ENCODE measurements at regions not wholly inside any gene's neighbourhood (a gene's known extent, or its start where the extent isn't known, plus 50 kb on each side); places are given as distances from the start of the nearest gene placed in this dataset.
A peak's percentile ranks its signal among the peaks of the same experiment; 100 is the strongest.

GRCh38 chr6:26300043-26300331, 65.0 kb upstream of the BTN3A2 start:
- Histone ChIP-seq H3K36me3 (ENCODE audit: control insufficient read depth, insufficient read depth, low read length) (no peaks in the 10 kb centered on the region), H3K4me1 (ENCODE audit: control insufficient read depth, insufficient read depth, low read length) (0 out of 2 replicates have a peak, but pooled peaks cover 8% of the 10 kb centered on the region), H3K27me3 (ENCODE audit: control insufficient read depth, insufficient read depth, low read length) (no peaks in the 10 kb centered on the region), H3K4me3 (ENCODE audit: low read depth in 2 of 2, low read length in 2 of 2) (peak overlapping the region in 1 of 2 experiments; percentile 35; a peak in 2 of 4 replicates), H3K9me3 (ENCODE audit: control insufficient read depth, insufficient read depth, low read depth, low read length) (no peaks in the 10 kb centered on the region; the same call in 1 of the 2 replicates), H3K27ac (ENCODE audit: low read length) (peak overlapping the region; percentile 35; the same call in 1 of the 2 replicates)
- ATAC-seq: no peak
- DNase-seq (ENCODE audit: low read depth, low spot score): no peak
- TF ChIP-seq POLR2AphosphoS5 (IDR thresholded peaks at IDR 0.05; ENCODE audit: low read depth, low read length) (no peak), REST (IDR thresholded peaks at IDR 0.05; ENCODE audit: insufficient read depth in 1 of 2, low read depth in 2 of 2, low read length in 1 of 2) (no peak), CTCF (IDR thresholded peaks at IDR 0.05) (no peak), SIN3A (IDR thresholded peaks at IDR 0.05; ENCODE audit: borderline replicate concordance, insufficient read depth, low read depth, low read length) (no peak), TCF7L2 (IDR thresholded peaks at IDR 0.05; ENCODE audit: low read depth, low read length) (no peak)
- in situ Hi-C loops (cut with HindIII; ENCODE audit: low pct_unique_long_range_greater_than_20kb, low sequenced_read_pairs): no loop called here
- intact Hi-C loops (cut with micrococcal nuclease; ENCODE audit: unreplicated experiment): no loop called here
- BruUV-seq (replicated peaks): no TSS peak
- ChIA-PET CTCF (no interaction called here), POLR2A (no interaction called here)

GRCh38 chr6:26300359-26300758, 64.6 kb upstream of the BTN3A2 start:
- in situ Hi-C loops (cut with HindIII; ENCODE audit: low pct_unique_long_range_greater_than_20kb, low sequenced_read_pairs) (no loop called here), intact Hi-C loops (cut with micrococcal nuclease; ENCODE audit: unreplicated experiment) (no loop called here)
- no peak for TF ChIP-seq CTCF (IDR thresholded peaks at IDR 0.05)
- TF ChIP-seq REST (IDR thresholded peaks at IDR 0.05; ENCODE audit: insufficient read depth in 1 of 2, low read depth in 2 of 2, low read length in 1 of 2): no peak
- no peak for TF ChIP-seq TCF7L2 (IDR thresholded peaks at IDR 0.05; ENCODE audit: low read depth, low read length)
- no peak for TF ChIP-seq POLR2AphosphoS5 (IDR thresholded peaks at IDR 0.05; ENCODE audit: low read depth, low read length)
- no peak for TF ChIP-seq SIN3A (IDR thresholded peaks at IDR 0.05; ENCODE audit: borderline replicate concordance, insufficient read depth, low read depth, low read length)
- no peak for DNase-seq (ENCODE audit: low read depth, low spot score)
- BruUV-seq (replicated peaks): no TSS peak
- ChIA-PET CTCF (no interaction called here), POLR2A (no interaction called here)
- no peak overlapping the region for H3K27ac ChIP-seq (ENCODE audit: low read length)
- no peak for ATAC-seq
- no peak overlapping the region for H3K4me3 ChIP-seq (ENCODE audit: low read depth in 2 of 2, low read length in 2 of 2)
- no peaks in the 10 kb centered on the region; the same call in 1 of the 2 replicates for H3K9me3 ChIP-seq (ENCODE audit: control insufficient read depth, insufficient read depth, low read depth, low read length)
- 0 out of 2 replicates have a peak, but pooled peaks cover 8% of the 10 kb centered on the region for H3K4me1 ChIP-seq (ENCODE audit: control insufficient read depth, insufficient read depth, low read length)
- no peaks in the 10 kb centered on the region for H3K36me3 ChIP-seq (ENCODE audit: control insufficient read depth, insufficient read depth, low read length)
- H3K27me3 ChIP-seq (ENCODE audit: control insufficient read depth, insufficient read depth, low read length): no peaks in the 10 kb centered on the region
